ENCODE measurements at regions not wholly inside any gene's neighbourhood (a gene's known extent, or its start where the extent isn't known, plus 50 kb on each side); places are given as distances from the start of the nearest gene placed in this dataset.
"Not testable (repeated sequence)": the region's sequence is repeated elsewhere in the genome, so short reads cannot be mapped to it uniquely, and the experiment has no call there.

DNA sequence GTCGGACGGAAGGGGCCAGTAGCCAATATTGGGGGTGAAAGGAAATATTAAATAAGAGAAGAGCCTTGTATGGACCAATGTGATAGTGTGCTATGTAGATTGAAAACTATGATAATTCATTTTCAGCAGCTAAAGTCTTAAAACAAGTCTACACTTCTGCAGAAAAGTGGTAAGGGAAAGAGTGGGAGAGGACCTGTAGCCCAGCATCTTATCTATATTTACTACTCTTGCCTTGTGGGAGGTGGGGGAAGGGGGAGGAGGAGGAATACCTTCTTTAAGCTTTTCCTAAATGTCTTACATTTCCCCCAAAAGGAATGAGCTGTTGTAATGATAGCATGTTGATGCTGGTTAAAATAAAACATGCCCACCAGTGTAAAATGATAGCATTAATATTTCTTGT lies 220.0 kb upstream of the SPRY1 start:
- in situ Hi-C loops (cut with HindIII; ENCODE audit: low pct_unique_long_range_greater_than_20kb, low sequenced_read_pairs), result no loop called here
- no peak for DNase-seq (ENCODE audit: low read depth, low spot score)

- DNase-seq (ENCODE audit: low read depth, low spot score), result no peak
- in situ Hi-C loops (cut with HindIII; ENCODE audit: low pct_unique_long_range_greater_than_20kb, low sequenced_read_pairs), result no loop called here
Observed at GRCh38 chr4:123182289-123182688, 214.3 kb upstream of the SPRY1 start.

GRCh38 chr4:123183308-123183707 lies 213.3 kb upstream of the SPRY1 start:
- in situ Hi-C loops (cut with HindIII; ENCODE audit: low pct_unique_long_range_greater_than_20kb, low sequenced_read_pairs), result no loop called here
- no peak for DNase-seq (ENCODE audit: low read depth, low spot score)

GRCh38 chr4:123183754-123184153 lies 212.8 kb upstream of the SPRY1 start:
- in situ Hi-C loops (cut with HindIII; ENCODE audit: low pct_unique_long_range_greater_than_20kb, low sequenced_read_pairs); DNase-seq (ENCODE audit: low read depth, low spot score): not testable (repeated sequence)

DNA sequence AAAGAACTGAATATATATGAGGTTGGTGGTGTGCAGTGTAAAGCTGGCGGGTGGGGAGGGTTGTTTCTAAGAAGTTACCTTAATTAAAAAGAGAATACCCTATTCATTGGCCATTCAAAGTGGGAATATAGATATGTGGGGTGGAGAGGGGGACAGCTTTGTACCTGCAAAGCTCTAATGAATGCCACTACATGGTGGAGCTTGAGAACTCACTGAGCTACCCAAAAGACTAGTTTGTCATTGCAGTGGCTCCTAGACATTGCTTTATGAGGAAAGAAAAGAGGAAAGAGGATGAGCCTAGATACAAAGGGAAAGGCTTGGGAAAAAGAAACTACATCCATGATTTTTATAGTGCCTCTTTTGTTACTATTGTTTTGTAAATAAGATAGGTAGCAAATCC lies 209.9 kb upstream of the SPRY1 start:
- no peak for DNase-seq (ENCODE audit: low read depth, low spot score)
- in situ Hi-C loops (cut with HindIII; ENCODE audit: low pct_unique_long_range_greater_than_20kb, low sequenced_read_pairs), result no loop called here

- no peak for DNase-seq (ENCODE audit: low read depth, low spot score)
- in situ Hi-C loops (cut with HindIII; ENCODE audit: low pct_unique_long_range_greater_than_20kb, low sequenced_read_pairs), result no loop called here
Observed at GRCh38 chr4:123190176-123190575, 206.4 kb upstream of the SPRY1 start.

DNA sequence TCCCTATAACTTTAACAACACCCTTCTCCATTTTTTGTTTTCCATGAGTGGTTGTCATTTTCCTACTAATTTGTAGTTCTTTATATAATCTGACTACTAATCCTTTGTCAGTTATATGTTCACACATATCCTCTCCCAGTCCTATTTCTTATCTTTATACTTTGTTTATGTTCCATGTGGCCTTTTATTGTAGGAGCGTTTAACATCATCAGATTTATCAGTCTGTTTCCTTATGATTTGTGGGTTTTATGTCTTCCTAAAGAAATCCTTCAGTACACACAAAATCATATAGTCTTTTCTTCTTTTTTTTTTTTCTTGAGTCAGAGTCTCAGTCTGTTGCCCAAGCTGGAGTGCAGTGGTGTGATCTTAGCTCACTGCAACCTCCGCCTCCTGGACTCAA lies 204.9 kb upstream of the SPRY1 start:
- no peak for DNase-seq (ENCODE audit: low read depth, low spot score)
- in situ Hi-C loops (cut with HindIII; ENCODE audit: low pct_unique_long_range_greater_than_20kb, low sequenced_read_pairs), result no loop called here

- DNase-seq (ENCODE audit: low read depth, low spot score), result no peak
- in situ Hi-C loops (cut with HindIII; ENCODE audit: low pct_unique_long_range_greater_than_20kb, low sequenced_read_pairs), result no loop called here
Observed at GRCh38 chr4:123193802-123194367, 202.7 kb upstream of the SPRY1 start.

DNA sequence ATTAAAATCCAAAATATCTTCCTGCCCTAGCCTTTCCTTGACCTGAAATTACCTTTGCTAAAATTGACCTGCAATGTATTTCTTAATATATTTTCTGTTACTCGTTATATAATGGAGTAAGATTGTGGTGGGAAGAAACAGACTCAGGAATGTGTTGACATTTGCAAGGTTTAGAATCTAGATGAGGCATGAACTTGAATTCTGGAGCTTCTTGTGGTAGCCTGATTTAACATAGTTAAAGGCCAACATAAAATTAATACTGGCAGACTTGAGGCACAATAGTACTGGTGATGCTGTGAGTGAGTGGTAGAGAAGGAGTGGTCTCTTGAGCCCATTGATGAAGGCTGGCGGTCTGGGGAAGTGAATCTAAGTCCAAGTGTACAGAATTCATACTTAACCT lies 197.9 kb upstream of the SPRY1 start:
- in situ Hi-C loops (cut with HindIII; ENCODE audit: low pct_unique_long_range_greater_than_20kb, low sequenced_read_pairs), result no loop called here

GRCh38 chr4:123200051-123200940 lies 196.3 kb upstream of the SPRY1 start:
- DNase-seq (ENCODE audit: low read depth, low spot score), result no peak
- in situ Hi-C loops (cut with HindIII; ENCODE audit: low pct_unique_long_range_greater_than_20kb, low sequenced_read_pairs), result no loop called here

More for the DNA sequence above, 197.9 kb upstream of the SPRY1 start:
- no peak for DNase-seq (ENCODE audit: low read depth, low spot score)

- no peak for DNase-seq (ENCODE audit: low read depth, low spot score)
- in situ Hi-C loops (cut with HindIII; ENCODE audit: low pct_unique_long_range_greater_than_20kb, low sequenced_read_pairs), result no loop called here
Observed at GRCh38 chr4:123204737-123205136, 191.9 kb upstream of the SPRY1 start.

GRCh38 chr4:123206016-123206415 lies 190.6 kb upstream of the SPRY1 start:
- DNase-seq (ENCODE audit: low read depth, low spot score), result no peak
- in situ Hi-C loops (cut with HindIII; ENCODE audit: low pct_unique_long_range_greater_than_20kb, low sequenced_read_pairs), result no loop called here

DNA sequence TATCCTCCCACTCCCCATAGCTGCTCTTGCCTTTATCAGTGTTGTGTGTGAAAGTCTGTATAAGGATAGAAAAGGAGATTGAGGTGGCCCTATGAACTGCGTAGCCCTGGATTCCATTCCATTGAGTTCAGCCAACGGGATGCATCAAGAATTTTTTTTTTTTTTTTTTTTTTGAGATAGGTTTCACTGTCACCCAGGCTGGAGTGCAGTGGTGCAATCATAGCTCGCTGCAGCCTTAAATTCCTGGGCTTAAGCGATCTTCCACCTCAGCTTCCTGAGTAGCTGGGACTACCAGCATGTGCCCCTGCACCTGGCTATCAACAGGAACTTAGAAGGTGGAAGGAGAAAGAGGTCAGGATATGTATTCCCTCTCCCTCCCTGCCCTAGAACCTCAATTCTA lies 187.2 kb upstream of the SPRY1 start:
- in situ Hi-C loops (cut with HindIII; ENCODE audit: low pct_unique_long_range_greater_than_20kb, low sequenced_read_pairs), result no loop called here
- no peak for DNase-seq (ENCODE audit: low read depth, low spot score)

DNA sequence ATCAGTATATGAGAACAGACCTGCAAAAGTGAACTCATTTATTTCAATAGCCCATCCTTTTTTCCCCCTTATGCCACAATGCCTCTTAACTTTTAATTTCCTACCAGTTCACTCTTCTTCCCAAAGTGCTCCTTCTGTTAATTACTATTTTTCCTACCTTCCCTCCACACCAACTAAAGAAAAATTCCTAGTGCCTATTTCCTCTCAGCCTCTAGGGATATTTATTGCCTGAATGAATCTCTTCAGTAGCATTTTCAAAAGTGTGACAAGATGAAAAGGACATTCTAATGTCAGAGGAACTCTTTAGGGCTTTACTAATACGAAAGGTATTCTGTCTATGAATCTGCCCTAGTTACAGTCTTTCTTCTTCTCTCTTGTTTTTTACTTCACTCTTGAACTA lies 181.1 kb upstream of the SPRY1 start:
- in situ Hi-C loops (cut with HindIII; ENCODE audit: low pct_unique_long_range_greater_than_20kb, low sequenced_read_pairs), result no loop called here
- peak; percentile 9 for DNase-seq (ENCODE audit: low read depth, low spot score)

GRCh38 chr4:123216543-123216942 lies 180.1 kb upstream of the SPRY1 start:
- in situ Hi-C loops (cut with HindIII; ENCODE audit: low pct_unique_long_range_greater_than_20kb, low sequenced_read_pairs), result no loop called here
- peak; percentile 2 for DNase-seq (ENCODE audit: low read depth, low spot score)

- in situ Hi-C loops (cut with HindIII; ENCODE audit: low pct_unique_long_range_greater_than_20kb, low sequenced_read_pairs), result no loop called here
Observed at GRCh38 chr4:123216946-123217345, 179.6 kb upstream of the SPRY1 start.

GRCh38 chr4:123217664-123218063 lies 178.9 kb upstream of the SPRY1 start:
- no peak for DNase-seq (ENCODE audit: low read depth, low spot score)
- in situ Hi-C loops (cut with HindIII; ENCODE audit: low pct_unique_long_range_greater_than_20kb, low sequenced_read_pairs), result no loop called here

More at GRCh38 chr4:123216946-123217345, 179.6 kb upstream of the SPRY1 start:
- no peak for DNase-seq (ENCODE audit: low read depth, low spot score)

GRCh38 chr4:123218981-123219380 lies 177.6 kb upstream of the SPRY1 start:
- in situ Hi-C loops (cut with HindIII; ENCODE audit: low pct_unique_long_range_greater_than_20kb, low sequenced_read_pairs), result no loop called here
- no peak for DNase-seq (ENCODE audit: low read depth, low spot score)

GRCh38 chr4:123229286-123229685 lies 167.3 kb upstream of the SPRY1 start:
- peak; percentile 54 for DNase-seq (ENCODE audit: low read depth, low spot score)
- in situ Hi-C loops (cut with HindIII; ENCODE audit: low pct_unique_long_range_greater_than_20kb, low sequenced_read_pairs), result no loop called here
